ENCODE measurements at regions not wholly inside any gene's neighbourhood (a gene's known extent, or its start where the extent isn't known, plus 50 kb on each side); places are given as distances from the start of the nearest gene placed in this dataset.

- TF ChIP-seq, protein P1, sequence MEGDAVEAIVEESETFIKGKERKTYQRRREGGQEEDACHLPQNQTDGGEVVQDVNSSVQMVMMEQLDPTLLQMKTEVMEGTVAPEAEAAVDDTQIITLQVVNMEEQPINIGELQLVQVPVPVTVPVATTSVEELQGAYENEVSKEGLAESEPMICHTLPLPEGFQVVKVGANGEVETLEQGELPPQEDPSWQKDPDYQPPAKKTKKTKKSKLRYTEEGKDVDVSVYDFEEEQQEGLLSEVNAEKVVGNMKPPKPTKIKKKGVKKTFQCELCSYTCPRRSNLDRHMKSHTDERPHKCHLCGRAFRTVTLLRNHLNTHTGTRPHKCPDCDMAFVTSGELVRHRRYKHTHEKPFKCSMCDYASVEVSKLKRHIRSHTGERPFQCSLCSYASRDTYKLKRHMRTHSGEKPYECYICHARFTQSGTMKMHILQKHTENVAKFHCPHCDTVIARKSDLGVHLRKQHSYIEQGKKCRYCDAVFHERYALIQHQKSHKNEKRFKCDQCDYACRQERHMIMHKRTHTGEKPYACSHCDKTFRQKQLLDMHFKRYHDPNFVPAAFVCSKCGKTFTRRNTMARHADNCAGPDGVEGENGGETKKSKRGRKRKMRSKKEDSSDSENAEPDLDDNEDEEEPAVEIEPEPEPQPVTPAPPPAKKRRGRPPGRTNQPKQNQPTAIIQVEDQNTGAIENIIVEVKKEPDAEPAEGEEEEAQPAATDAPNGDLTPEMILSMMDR (conservative IDR thresholded peaks at IDR 0.05 in 1 of 2, IDR thresholded peaks at IDR 0.05 in 1 of 2; ENCODE audit: extremely low read depth in 1 of 2, insufficient read depth in 1 of 2, low read depth in 1 of 2, low read length in 2 of 2), result no peak
- no peak for TF ChIP-seq EZH2 (IDR thresholded peaks at IDR 0.05; ENCODE audit: borderline replicate concordance, low read length)
Measured at GRCh38 chr1:37098237-37098636, 63.9 kb upstream of the GRIK3 start.
